Endodermal cell (in vitro differentiated cells): ENCODE measurements at regions not wholly inside any gene's neighbourhood (a gene's known extent, or its start where the extent isn't known, plus 50 kb on each side); places are given as distances from the start of the nearest gene placed in this dataset.

Experiments used
- DNase-seq: peaks from one replicate; pipeline ENCODE4 v3.0.0-alpha.2; 2017
- H3K27ac ChIP-seq: 2 replicates; pipeline ENCODE4 v1.5.1; 2013; ENCODE audit warnings: mild to moderate bottlenecking, low read depth, low read length, moderate library complexity
- H3K27me3 ChIP-seq: 2 replicates; pipeline ENCODE4 v1.6.1; 2013; ENCODE audit warnings: mild to moderate bottlenecking, low read length, moderate library complexity; ENCODE audit not compliant: insufficient read depth, control insufficient read depth, poor library complexity, severe bottlenecking
- H3K36me3 ChIP-seq: 2 replicates; pipeline ENCODE4 v1.7.0; 2013; ENCODE audit warnings: mild to moderate bottlenecking, low read length, moderate library complexity; ENCODE audit not compliant: control insufficient read depth, insufficient read depth
- H3K4me1 ChIP-seq: one replicate; pipeline ENCODE4 v1.7.0; 2013; ENCODE audit warnings: low read length; ENCODE audit not compliant: control insufficient read depth, insufficient read depth
- H3K4me3 ChIP-seq: 2 replicates; pipeline ENCODE4 v1.5.1; 2013; ENCODE audit warnings: mild to moderate bottlenecking, low read length, moderate library complexity
- H3K9ac ChIP-seq: 2 replicates; pipeline ENCODE4 v1.6.1; 2013; ENCODE audit warnings: mild to moderate bottlenecking, low read length, moderate library complexity; ENCODE audit not compliant: poor library complexity, severe bottlenecking; ENCODE audit errors: extremely low read depth
- H3K9me3 ChIP-seq: 2 replicates; pipeline ENCODE4 v1.6.1; 2013; ENCODE audit warnings: mild to moderate bottlenecking, low read length, moderate library complexity; ENCODE audit not compliant: control insufficient read depth
- H3K27ac Mint-ChIP-seq: 2 replicates; pipeline ENCODE4 v1.8.0; 2020; ENCODE audit warnings: mixed read lengths
- H3K27me3 Mint-ChIP-seq: 2 replicates; pipeline ENCODE4 v1.8.0; 2021; ENCODE audit warnings: mild to moderate bottlenecking, mixed read lengths; ENCODE audit not compliant: insufficient read depth
- H3K36me3 Mint-ChIP-seq: 2 replicates; pipeline ENCODE4 v1.8.0; 2020; ENCODE audit warnings: low read depth, mixed read lengths
- H3K4me1 Mint-ChIP-seq: 2 replicates; pipeline ENCODE4 v1.8.0; 2020; ENCODE audit warnings: mixed read lengths
- H3K4me3 Mint-ChIP-seq: 2 replicates; pipeline ENCODE4 v1.8.0; 2020; ENCODE audit warnings: mild to moderate bottlenecking, moderate library complexity, mixed read lengths
- H3K9me3 Mint-ChIP-seq: 2 replicates; pipeline ENCODE4 v1.8.0; 2020; ENCODE audit warnings: mild to moderate bottlenecking, mixed read lengths
- CTCF ChIP-seq: fragments of 200-600 bp; sonication (generic); conservative IDR thresholded peaks from 2 replicates; pipeline ENCODE4 v1.5.0; 2021; ENCODE audit warnings: antibody characterized with exemption, mild to moderate bottlenecking
- WGBS, 2 experiments: methylation state at CpG; one replicate each; pipeline versions ENCODE4 v1.1.5 to v1.1.7; 2013; ENCODE audit warnings: missing lambda C conversion rate in 2 of 2, mixed read lengths in 1 of 2; ENCODE audit not compliant: insufficient coverage in 1 of 2, insufficient read length in 1 of 2; 5-methylcytosine and 5-hydroxymethylcytosine counted together

- H3K27me3 ChIP-seq = no peaks in the 10 kb centered on the region
- no peak for DNase-seq
- no peak for TF ChIP-seq CTCF
- no peaks in the 10 kb centered on the region for H3K9me3 Mint-ChIP-seq
- H3K36me3 Mint-ChIP-seq = no peaks in the 10 kb centered on the region
- no peaks in the 10 kb centered on the region for H3K36me3 ChIP-seq
- peaks cover 29% of the 10 kb centered on the region for H3K4me1 Mint-ChIP-seq
- no peak overlapping the region for H3K27ac ChIP-seq
- no peak overlapping the region for H3K4me3 Mint-ChIP-seq
- no peaks in the 10 kb centered on the region for H3K9me3 ChIP-seq
- H3K27me3 Mint-ChIP-seq = no peaks in the 10 kb centered on the region
- H3K4me3 ChIP-seq = no peak overlapping the region
- peak overlapping the region; percentile 91 for H3K27ac Mint-ChIP-seq
- H3K9ac ChIP-seq = peak overlapping the region; percentile 4
- peaks cover 16% of the 10 kb centered on the region for H3K4me1 ChIP-seq
Measured at GRCh38 chr14:65213316-65213715, 111.0 kb upstream of the MAX start.

GRCh38 chr14:65214741-65215140 lies 112.4 kb upstream of the MAX start:
- H3K36me3 Mint-ChIP-seq = no peaks in the 10 kb centered on the region
- 89% methylated on average over 2 of the region's 2 CpGs; no CpG with 5 or more reads in 1 of the 2 experiments for WGBS, 2 experiments
- Histone ChIP-seq H3K9me3 (no peaks in the 10 kb centered on the region), H3K27me3 (no peaks in the 10 kb centered on the region), H3K4me3 (no peak overlapping the region), H3K9ac (no peak overlapping the region), H3K4me1 (peaks cover 13% of the 10 kb centered on the region), H3K36me3 (no peaks in the 10 kb centered on the region), H3K27ac (no peak overlapping the region)
- H3K27me3 Mint-ChIP-seq = no peaks in the 10 kb centered on the region
- DNase-seq = no peak
- peaks cover 24% of the 10 kb centered on the region for H3K4me1 Mint-ChIP-seq
- no peak overlapping the region for H3K27ac Mint-ChIP-seq
- no peak overlapping the region for H3K4me3 Mint-ChIP-seq
- no peak for TF ChIP-seq CTCF
- no peaks in the 10 kb centered on the region for H3K9me3 Mint-ChIP-seq

- peaks cover 16% of the 10 kb centered on the region for H3K4me1 Mint-ChIP-seq
- H3K27ac ChIP-seq = no peak overlapping the region
- no peak overlapping the region for H3K27ac Mint-ChIP-seq
- no peak overlapping the region for H3K9ac ChIP-seq
- peaks cover 7% of the 10 kb centered on the region for H3K4me1 ChIP-seq
- 96% methylated on average over 4 of the region's 4 CpGs for WGBS, 2 experiments
- H3K9me3 Mint-ChIP-seq = no peaks in the 10 kb centered on the region
- no peaks in the 10 kb centered on the region for H3K27me3 ChIP-seq
- H3K4me3 Mint-ChIP-seq = no peak overlapping the region
- peaks cover 7% of the 10 kb centered on the region for H3K27me3 Mint-ChIP-seq
- TF ChIP-seq CTCF = no peak
- DNase-seq = no peak
- H3K36me3 ChIP-seq = no peaks in the 10 kb centered on the region
- no peaks in the 10 kb centered on the region for H3K9me3 ChIP-seq
- no peak overlapping the region for H3K4me3 ChIP-seq
- no peaks in the 10 kb centered on the region for H3K36me3 Mint-ChIP-seq
Measured at GRCh38 chr14:65219353-65219752, 117.0 kb upstream of the MAX start.
